ENCODE measurements at regions not wholly inside any gene's neighbourhood (a gene's known extent, or its start where the extent isn't known, plus 50 kb on each side); places are given as distances from the start of the nearest gene placed in this dataset.

GRCh38 chrX:74180716-74181115 is 123.3 kb upstream of the ZCCHC13 start:
- Histone ChIP-seq H3K27ac (ENCODE audit: low read length) (no peak overlapping the region), H3K4me1 (ENCODE audit: control insufficient read depth, insufficient read depth, low read length) (no peaks in the 10 kb centered on the region), H3K27me3 (ENCODE audit: control insufficient read depth, insufficient read depth) (no peaks in the 10 kb centered on the region), H3K4me3 (ENCODE audit: low read length) (no peak overlapping the region), H3K9me3 (ENCODE audit: control insufficient read depth, low read length) (no peaks in the 10 kb centered on the region)
- ATAC-seq, result no peak
- 97% methylated on average over 8 of the region's 8 CpGs for WGBS
- intact Hi-C loops (cut with DNase I), result no loop called here
- DNase-seq, result no peak

GRCh38 chrX:74179990-74180389 is 124.0 kb upstream of the ZCCHC13 start:
- DNase-seq, result no peak
- intact Hi-C loops (cut with DNase I), result no loop called here
- Histone ChIP-seq H3K4me3 (ENCODE audit: low read length) (no peak overlapping the region), H3K4me1 (ENCODE audit: control insufficient read depth, insufficient read depth, low read length) (no peaks in the 10 kb centered on the region), H3K27ac (ENCODE audit: low read length) (no peak overlapping the region), H3K9me3 (ENCODE audit: control insufficient read depth, low read length) (no peaks in the 10 kb centered on the region), H3K27me3 (ENCODE audit: control insufficient read depth, insufficient read depth) (no peaks in the 10 kb centered on the region)
- 91% methylated on average over 3 of the region's 3 CpGs for WGBS
- ATAC-seq, result no peak

GRCh38 chrX:74179499-74179898 is 124.5 kb upstream of the ZCCHC13 start:
- H3K4me3 ChIP-seq (ENCODE audit: low read length), result no peak overlapping the region
- no peaks in the 10 kb centered on the region for H3K4me1 ChIP-seq (ENCODE audit: control insufficient read depth, insufficient read depth, low read length)
- no peak overlapping the region for H3K27ac ChIP-seq (ENCODE audit: low read length)
- 88% methylated on average over 4 of the region's 4 CpGs for WGBS
- intact Hi-C loops (cut with DNase I), result no loop called here
- no peak for DNase-seq
- H3K27me3 ChIP-seq (ENCODE audit: control insufficient read depth, insufficient read depth), result no peaks in the 10 kb centered on the region
- no peaks in the 10 kb centered on the region for H3K9me3 ChIP-seq (ENCODE audit: control insufficient read depth, low read length)
- no peak for ATAC-seq

- H3K9me3 ChIP-seq (ENCODE audit: control insufficient read depth, low read length), result no peaks in the 10 kb centered on the region
- intact Hi-C loops (cut with DNase I), result no loop called here
- ATAC-seq (no peak), DNase-seq (no peak)
- H3K27me3 ChIP-seq (ENCODE audit: control insufficient read depth, insufficient read depth), result no peaks in the 10 kb centered on the region
- 31% methylated on average over 1 of the region's 1 CpG for WGBS
- H3K4me1 ChIP-seq (ENCODE audit: control insufficient read depth, insufficient read depth, low read length), result no peaks in the 10 kb centered on the region
- H3K27ac ChIP-seq (ENCODE audit: low read length), result no peak overlapping the region
- no peak overlapping the region for H3K4me3 ChIP-seq (ENCODE audit: low read length)
These were observed 124.9 kb upstream of the ZCCHC13 start for GRCh38 chrX:74179071-74179470.

GRCh38 chrX:74178536-74178935 is 125.4 kb upstream of the ZCCHC13 start:
- ATAC-seq (peak; percentile 55 to 64), DNase-seq (peak in 1 of 3 donors; percentile 60)
- WGBS, result 25% methylated on average over 12 of the region's 12 CpGs
- intact Hi-C loops (cut with DNase I), result no loop called here
- H3K9me3 ChIP-seq (ENCODE audit: control insufficient read depth, low read length), result no peaks in the 10 kb centered on the region
- H3K4me3 ChIP-seq (ENCODE audit: low read length), result no peak overlapping the region
- no peaks in the 10 kb centered on the region for H3K27me3 ChIP-seq (ENCODE audit: control insufficient read depth, insufficient read depth)
- H3K27ac ChIP-seq (ENCODE audit: low read length), result no peak overlapping the region
- no peaks in the 10 kb centered on the region for H3K4me1 ChIP-seq (ENCODE audit: control insufficient read depth, insufficient read depth, low read length)

- intact Hi-C loops (cut with DNase I), result no loop called here
- Histone ChIP-seq H3K27me3 (ENCODE audit: control insufficient read depth, insufficient read depth) (no peaks in the 10 kb centered on the region), H3K9me3 (ENCODE audit: control insufficient read depth, low read length) (no peaks in the 10 kb centered on the region), H3K4me3 (ENCODE audit: low read length) (no peak overlapping the region), H3K27ac (ENCODE audit: low read length) (no peak overlapping the region), H3K4me1 (ENCODE audit: control insufficient read depth, insufficient read depth, low read length) (no peaks in the 10 kb centered on the region)
- ATAC-seq (no peak), DNase-seq (no peak)
- 97% methylated on average over 1 of the region's 1 CpG for WGBS
These were observed 132.5 kb upstream of the ZCCHC13 start for GRCh38 chrX:74171465-74171864.

GRCh38 chrX:74162199-74162598 is 141.8 kb upstream of the ZCCHC13 start:
- intact Hi-C loops (cut with DNase I), result no loop called here
- Histone ChIP-seq H3K27me3 (ENCODE audit: control insufficient read depth, insufficient read depth) (no peaks in the 10 kb centered on the region), H3K9me3 (ENCODE audit: control insufficient read depth, low read length) (no peaks in the 10 kb centered on the region), H3K4me1 (ENCODE audit: control insufficient read depth, insufficient read depth, low read length) (no peaks in the 10 kb centered on the region), H3K27ac (ENCODE audit: low read length) (no peak overlapping the region), H3K4me3 (ENCODE audit: low read length) (no peak overlapping the region)
- 97% methylated on average over 20 of the region's 20 CpGs for WGBS
- DNase-seq (no peak), ATAC-seq (no peak)

GRCh38 chrX:74160816-74161215 is 143.2 kb upstream of the ZCCHC13 start:
- no peaks in the 10 kb centered on the region for H3K9me3 ChIP-seq (ENCODE audit: control insufficient read depth, low read length)
- 71% methylated on average over 3 of the region's 3 CpGs for WGBS
- ATAC-seq (no peak), DNase-seq (no peak)
- no peaks in the 10 kb centered on the region for H3K4me1 ChIP-seq (ENCODE audit: control insufficient read depth, insufficient read depth, low read length)
- no peak overlapping the region for H3K27ac ChIP-seq (ENCODE audit: low read length)
- H3K27me3 ChIP-seq (ENCODE audit: control insufficient read depth, insufficient read depth), result no peaks in the 10 kb centered on the region
- no peak overlapping the region for H3K4me3 ChIP-seq (ENCODE audit: low read length)
- intact Hi-C loops (cut with DNase I), result no loop called here

GRCh38 chrX:74160358-74160757 is 143.6 kb upstream of the ZCCHC13 start:
- Histone ChIP-seq H3K4me1 (ENCODE audit: control insufficient read depth, insufficient read depth, low read length) (no peaks in the 10 kb centered on the region), H3K4me3 (ENCODE audit: low read length) (no peak overlapping the region), H3K27me3 (ENCODE audit: control insufficient read depth, insufficient read depth) (no peaks in the 10 kb centered on the region), H3K9me3 (ENCODE audit: control insufficient read depth, low read length) (no peaks in the 10 kb centered on the region), H3K27ac (ENCODE audit: low read length) (no peak overlapping the region)
- no peak for DNase-seq
- no peak for ATAC-seq
- 100% methylated on average over 1 of the region's 1 CpG for WGBS
- intact Hi-C loops (cut with DNase I), result no loop called here

- Histone ChIP-seq H3K27me3 (ENCODE audit: control insufficient read depth, insufficient read depth) (no peaks in the 10 kb centered on the region), H3K27ac (ENCODE audit: low read length) (no peak overlapping the region), H3K9me3 (ENCODE audit: control insufficient read depth, low read length) (no peaks in the 10 kb centered on the region), H3K4me1 (ENCODE audit: control insufficient read depth, insufficient read depth, low read length) (peaks cover 2% of the 10 kb centered on the region), H3K4me3 (ENCODE audit: low read length) (no peak overlapping the region)
- intact Hi-C loops (cut with DNase I), result no loop called here
- DNase-seq (no peak), ATAC-seq (no peak)
These were observed 156.5 kb upstream of the ZCCHC13 start for GRCh38 chrX:74147439-74147838.

GRCh38 chrX:74138943-74139342 is 165.0 kb upstream of the ZCCHC13 start:
- intact Hi-C loops (cut with DNase I), result no loop called here
- Histone ChIP-seq H3K27me3 (ENCODE audit: control insufficient read depth, insufficient read depth) (no peaks in the 10 kb centered on the region), H3K9me3 (ENCODE audit: control insufficient read depth, low read length) (no peaks in the 10 kb centered on the region), H3K27ac (ENCODE audit: low read length) (no peak overlapping the region), H3K4me1 (ENCODE audit: control insufficient read depth, insufficient read depth, low read length) (no peaks in the 10 kb centered on the region), H3K4me3 (ENCODE audit: low read length) (no peak overlapping the region)
- DNase-seq, result no peak
- no peak for ATAC-seq

GRCh38 chrX:74133156-74133796 is 170.7 kb upstream of the ZCCHC13 start:
- H3K4me1 ChIP-seq (ENCODE audit: control insufficient read depth, insufficient read depth, low read length), result no peaks in the 10 kb centered on the region
- no peaks in the 10 kb centered on the region for H3K27me3 ChIP-seq (ENCODE audit: control insufficient read depth, insufficient read depth)
- DNase-seq (peak in 2 of 3 donors; percentile 44 to 53), ATAC-seq (peak; percentile 72 to 78)
- H3K27ac ChIP-seq (ENCODE audit: low read length), result no peak overlapping the region
- intact Hi-C loops (cut with DNase I), result loop anchor here in 3 of 4 donors (5.0 kb wide), 1 partner anchor 276 kb away; no protein-coding TSS in a partner anchor
- H3K9me3 ChIP-seq (ENCODE audit: control insufficient read depth, low read length), result no peaks in the 10 kb centered on the region
- no peak overlapping the region for H3K4me3 ChIP-seq (ENCODE audit: low read length)
- WGBS, result 34% methylated on average over 5 of the region's 5 CpGs

Data from right cardiac atrium (tissue), 5 donors.